ENCODE measurements at regions not wholly inside any gene's neighbourhood (a gene's known extent, or its start where the extent isn't known, plus 50 kb on each side); places are given as distances from the start of the nearest gene placed in this dataset.

GRCh38 chr3:64318668-64319271 is 93.5 kb upstream of the PRICKLE2 start:
- no peak for DNase-seq (ENCODE audit: low read depth)
- no peak for TF ChIP-seq CTCF (IDR thresholded peaks at IDR 0.05; ENCODE audit: low read length, missing control alignments)
- H3K4me3 ChIP-seq (replicated peaks; ENCODE audit: low read depth, low read length) = no peak overlapping the region

- H3K4me3 ChIP-seq (replicated peaks; ENCODE audit: low read depth, low read length) = no peak overlapping the region
- TF ChIP-seq CTCF (IDR thresholded peaks at IDR 0.05; ENCODE audit: low read length, missing control alignments) = no peak
- DNase-seq (ENCODE audit: low read depth) = no peak
Observed at GRCh38 chr3:64318001-64318400, 92.7 kb upstream of the PRICKLE2 start.

- H3K4me3 ChIP-seq (replicated peaks; ENCODE audit: low read depth, low read length) = no peak overlapping the region
- no peak for TF ChIP-seq CTCF (IDR thresholded peaks at IDR 0.05; ENCODE audit: low read length, missing control alignments)
- no peak for DNase-seq (ENCODE audit: low read depth)
Observed at GRCh38 chr3:64316971-64317370, 91.7 kb upstream of the PRICKLE2 start.

GRCh38 chr3:64311424-64312061 is 86.3 kb upstream of the PRICKLE2 start:
- H3K4me3 ChIP-seq (replicated peaks; ENCODE audit: low read depth, low read length) = no peak overlapping the region
- TF ChIP-seq CTCF (IDR thresholded peaks at IDR 0.05; ENCODE audit: low read length, missing control alignments) = no peak
- DNase-seq (ENCODE audit: low read depth) = peak; percentile 56

GRCh38 chr3:64308931-64309330 is 83.7 kb upstream of the PRICKLE2 start:
- TF ChIP-seq CTCF (IDR thresholded peaks at IDR 0.05; ENCODE audit: low read length, missing control alignments) = no peak
- H3K4me3 ChIP-seq (replicated peaks; ENCODE audit: low read depth, low read length) = no peak overlapping the region
- no peak for DNase-seq (ENCODE audit: low read depth)

- H3K4me3 ChIP-seq (replicated peaks; ENCODE audit: low read depth, low read length) = no peak overlapping the region
- TF ChIP-seq CTCF (IDR thresholded peaks at IDR 0.05; ENCODE audit: low read length, missing control alignments) = no peak
- DNase-seq (ENCODE audit: low read depth) = no peak
Observed at GRCh38 chr3:64306745-64307144, 81.5 kb upstream of the PRICKLE2 start.

- no peak for TF ChIP-seq CTCF (IDR thresholded peaks at IDR 0.05; ENCODE audit: low read length, missing control alignments)
- H3K4me3 ChIP-seq (replicated peaks; ENCODE audit: low read depth, low read length) = no peak overlapping the region
- DNase-seq (ENCODE audit: low read depth) = no peak
Observed at GRCh38 chr3:64305731-64306130, 80.5 kb upstream of the PRICKLE2 start.
